Smooth muscle cell (in vitro differentiated cells): ENCODE measurements at regions not wholly inside any gene's neighbourhood (a gene's known extent, or its start where the extent isn't known, plus 50 kb on each side); places are given as distances from the start of the nearest gene placed in this dataset.

Experiments used
- DNase-seq: peaks from one replicate; lab custom pipeline; 2025; ENCODE audit not compliant: unreplicated experiment; lab: John Stamatoyannopoulos, UW
- H2AFZ ChIP-seq: fragments of 200-600 bp; sonication (generic); 2 replicates; pipeline ENCODE4 v1.6.0; 2016; ENCODE audit warnings: antibody characterized with exemption, low read depth, mild to moderate bottlenecking
- H3F3A ChIP-seq: fragments of 200-600 bp; sonication (generic); 2 replicates; pipeline ENCODE4 v1.6.0; 2017; ENCODE audit warnings: antibody characterized with exemption, low read depth
- H3K27ac ChIP-seq: fragments of 200-600 bp; sonication (generic); 2 replicates; pipeline ENCODE4 v1.5.1; 2016; ENCODE audit warnings: low read depth, mild to moderate bottlenecking
- H3K27me3 ChIP-seq: fragments of 200-600 bp; sonication (generic); 2 replicates; pipeline ENCODE4 v1.6.1; 2016; ENCODE audit warnings: low read depth, mild to moderate bottlenecking
- H3K36me3 ChIP-seq: fragments of 200-600 bp; sonication (generic); 2 replicates; pipeline ENCODE4 v1.5.1; 2016; ENCODE audit warnings: low read depth
- H3K4me1 ChIP-seq: fragments of 200-600 bp; sonication (generic); 2 replicates; pipeline ENCODE4 v1.5.1; 2016; ENCODE audit warnings: low read depth
- H3K4me2 ChIP-seq: fragments of 200-600 bp; sonication (generic); 2 replicates; pipeline ENCODE4 v1.6.0; 2016; ENCODE audit warnings: mild to moderate bottlenecking
- H3K4me3 ChIP-seq: fragments of 200-600 bp; sonication (generic); 2 replicates; pipeline ENCODE4 v1.5.1; 2016; ENCODE audit warnings: mild to moderate bottlenecking
- H3K79me2 ChIP-seq: fragments of 200-600 bp; sonication (generic); 2 replicates; pipeline ENCODE4 v1.6.0; 2016; ENCODE audit warnings: low read depth, mild to moderate bottlenecking
- H3K9ac ChIP-seq: fragments of 200-600 bp; sonication (generic); 2 replicates; pipeline ENCODE4 v1.6.0; 2016; ENCODE audit warnings: low read depth
- H3K9me3 ChIP-seq: fragments of 200-600 bp; sonication (generic); replicated peaks from 2 replicates; pipeline ENCODE4 v1.5.1; 2016; ENCODE audit warnings: low read depth
- H4K20me1 ChIP-seq: fragments of 200-600 bp; sonication (generic); 2 replicates; pipeline ENCODE4 v1.6.0; 2016; ENCODE audit warnings: low read depth
- CTCF ChIP-seq: fragments of 200-600 bp; sonication (generic); IDR thresholded peaks from 2 replicates; pipeline ENCODE4 v1.5.1; 2017; ENCODE audit warnings: borderline replicate concordance, mild to moderate bottlenecking, antibody characterized with exemption; ENCODE audit not compliant: insufficient read depth, poor library complexity, severe bottlenecking
- WGBS: methylation state at CpG from one replicate; pipeline ENCODE4 v1.1.7; 2016; ENCODE audit warnings: low lambda C conversion rate; 5-methylcytosine and 5-hydroxymethylcytosine counted together

GRCh38 chr11:44402466-44403075 is 92.6 kb upstream of the ALX4 start:
- no peak overlapping the region for H3K27ac ChIP-seq
- H3K27me3 ChIP-seq = peaks cover 26% of the 10 kb centered on the region
- WGBS = 83% methylated on average over 12 of the region's 12 CpGs
- no peak overlapping the region for H3K9ac ChIP-seq
- no peak for DNase-seq
- TF ChIP-seq CTCF = no peak
- H4K20me1 ChIP-seq = no peaks in the 10 kb centered on the region
- H3K9me3 ChIP-seq = no peaks in the 10 kb centered on the region
- H3K79me2 ChIP-seq = no peaks in the 10 kb centered on the region
- H2AFZ ChIP-seq = no peak overlapping the region
- H3F3A ChIP-seq = no peaks in the 10 kb centered on the region
- H3K4me1 ChIP-seq = no peaks in the 10 kb centered on the region
- no peak overlapping the region for H3K4me3 ChIP-seq
- no peak overlapping the region for H3K4me2 ChIP-seq
- H3K36me3 ChIP-seq = no peaks in the 10 kb centered on the region

- no peak for TF ChIP-seq CTCF
- 82% methylated on average over 4 of the region's 4 CpGs for WGBS
- H3K9ac ChIP-seq = no peak overlapping the region
Observed at GRCh38 chr11:44403176-44403575, 93.2 kb upstream of the ALX4 start.

GRCh38 chr11:44403587-44404273 is 93.8 kb upstream of the ALX4 start:
- no peak for TF ChIP-seq CTCF
- Histone ChIP-seq H3K4me3 (no peak overlapping the region), H3K4me2 (no peak overlapping the region), H3K27ac (no peak overlapping the region), H3K9ac (no peak overlapping the region), H3K27me3 (peaks cover 34% of the 10 kb centered on the region), H3K9me3 (no peaks in the 10 kb centered on the region), H3K36me3 (no peaks in the 10 kb centered on the region), H3K79me2 (no peaks in the 10 kb centered on the region), H4K20me1 (no peaks in the 10 kb centered on the region), H3K4me1 (no peaks in the 10 kb centered on the region), H3F3A (no peaks in the 10 kb centered on the region), H2AFZ (no peak overlapping the region)
- 82% methylated on average over 6 of the region's 6 CpGs for WGBS
- DNase-seq = no peak

More at GRCh38 chr11:44403176-44403575, 93.2 kb upstream of the ALX4 start:
- DNase-seq = no peak
- no peaks in the 10 kb centered on the region for H3K4me1 ChIP-seq
- no peak overlapping the region for H3K4me2 ChIP-seq
- H3K79me2 ChIP-seq = no peaks in the 10 kb centered on the region
- H3K9me3 ChIP-seq = no peaks in the 10 kb centered on the region
- no peaks in the 10 kb centered on the region for H3K36me3 ChIP-seq
- H4K20me1 ChIP-seq = no peaks in the 10 kb centered on the region
- H3F3A ChIP-seq = no peaks in the 10 kb centered on the region
- H3K27ac ChIP-seq = no peak overlapping the region
- H3K27me3 ChIP-seq = peaks cover 29% of the 10 kb centered on the region
- H2AFZ ChIP-seq = no peak overlapping the region
- no peak overlapping the region for H3K4me3 ChIP-seq

- no peak for TF ChIP-seq CTCF
- no peak overlapping the region for H3K9ac ChIP-seq
- peaks cover 35% of the 10 kb centered on the region for H3K27me3 ChIP-seq
- no peak overlapping the region for H3K4me2 ChIP-seq
- no peaks in the 10 kb centered on the region for H4K20me1 ChIP-seq
- 87% methylated on average over 6 of the region's 6 CpGs for WGBS
- H3F3A ChIP-seq = no peaks in the 10 kb centered on the region
- no peaks in the 10 kb centered on the region for H3K36me3 ChIP-seq
- no peak overlapping the region for H3K27ac ChIP-seq
- DNase-seq = no peak
- no peaks in the 10 kb centered on the region for H3K4me1 ChIP-seq
- no peaks in the 10 kb centered on the region for H3K79me2 ChIP-seq
- no peaks in the 10 kb centered on the region for H3K9me3 ChIP-seq
- H2AFZ ChIP-seq = no peak overlapping the region
- H3K4me3 ChIP-seq = no peak overlapping the region
Observed at GRCh38 chr11:44404301-44404700, 94.4 kb upstream of the ALX4 start.
